ENCODE measurements at regions not wholly inside any gene's neighbourhood (a gene's known extent, or its start where the extent isn't known, plus 50 kb on each side); places are given as distances from the start of the nearest gene placed in this dataset.
"Not testable (repeated sequence)": the region's sequence is repeated elsewhere in the genome, so short reads cannot be mapped to it uniquely, and the experiment has no call there.

DNA sequence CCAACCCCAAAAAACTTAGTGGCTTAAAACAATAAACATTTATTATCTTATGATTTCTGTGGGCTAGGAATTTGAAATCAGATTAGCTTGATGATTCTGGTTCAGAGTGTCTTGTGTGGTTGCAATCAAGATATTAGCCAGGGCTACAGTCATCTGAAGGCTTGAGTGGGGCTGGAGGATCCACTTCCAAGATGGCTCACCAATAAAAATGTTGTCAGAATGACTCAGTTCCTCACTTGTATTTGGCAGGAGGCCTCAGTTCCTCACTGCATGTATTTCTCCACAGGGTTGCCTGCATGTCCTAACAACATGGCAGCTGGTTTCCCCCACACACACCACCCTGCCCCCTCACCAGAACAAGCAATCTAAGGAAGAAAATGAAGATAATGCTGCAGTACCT, 98.2 kb upstream of the NIPBL start:
- TF ChIP-seq POLR2AphosphoS5 (IDR thresholded peaks at IDR 0.05) (no peak), POLR2A (IDR thresholded peaks at IDR 0.05) (no peak)
- no peaks in the 10 kb centered on the region for H3K9me3 ChIP-seq
- no peak overlapping the region for H3K27ac ChIP-seq
- H3K27me3 ChIP-seq: no peaks in the 10 kb centered on the region
- no peak overlapping the region for H3K4me3 ChIP-seq
- intact Hi-C loops (cut with DNase I; ENCODE audit: low total_unique reads): no loop called here
- DNase-seq (ENCODE audit: low spot score in 2 of 2): no peak
- H3K4me1 ChIP-seq: no peaks in the 10 kb centered on the region
- H3K36me3 ChIP-seq: no peaks in the 10 kb centered on the region

DNA sequence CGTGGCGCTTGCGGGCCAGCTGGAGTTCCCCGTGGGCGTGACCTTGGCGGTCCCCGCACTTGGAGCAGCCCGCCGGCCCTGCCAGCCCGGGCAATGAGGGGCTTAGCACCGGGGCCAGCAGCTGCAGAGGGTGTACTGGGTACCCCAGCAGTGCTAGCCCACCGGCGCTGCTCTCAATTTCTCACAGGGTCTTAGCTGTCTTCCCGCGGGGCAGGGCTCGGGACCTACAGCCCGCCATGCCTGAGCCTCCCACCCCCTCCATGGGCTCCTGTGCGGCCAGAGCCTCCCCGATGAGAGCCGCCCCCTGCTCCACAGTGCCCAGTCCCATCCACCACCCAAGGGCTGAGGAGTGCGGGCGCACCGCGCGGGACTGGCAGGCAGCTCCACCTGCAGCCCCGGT, 94.0 kb upstream of the NIPBL start:
- DNase-seq (ENCODE audit: low spot score in 2 of 2); H3K9me3 ChIP-seq; H3K4me1 ChIP-seq; H3K27me3 ChIP-seq; H3K4me3 ChIP-seq; H3K36me3 ChIP-seq; intact Hi-C loops (cut with DNase I; ENCODE audit: low total_unique reads); H3K27ac ChIP-seq: not testable (repeated sequence)

DNA sequence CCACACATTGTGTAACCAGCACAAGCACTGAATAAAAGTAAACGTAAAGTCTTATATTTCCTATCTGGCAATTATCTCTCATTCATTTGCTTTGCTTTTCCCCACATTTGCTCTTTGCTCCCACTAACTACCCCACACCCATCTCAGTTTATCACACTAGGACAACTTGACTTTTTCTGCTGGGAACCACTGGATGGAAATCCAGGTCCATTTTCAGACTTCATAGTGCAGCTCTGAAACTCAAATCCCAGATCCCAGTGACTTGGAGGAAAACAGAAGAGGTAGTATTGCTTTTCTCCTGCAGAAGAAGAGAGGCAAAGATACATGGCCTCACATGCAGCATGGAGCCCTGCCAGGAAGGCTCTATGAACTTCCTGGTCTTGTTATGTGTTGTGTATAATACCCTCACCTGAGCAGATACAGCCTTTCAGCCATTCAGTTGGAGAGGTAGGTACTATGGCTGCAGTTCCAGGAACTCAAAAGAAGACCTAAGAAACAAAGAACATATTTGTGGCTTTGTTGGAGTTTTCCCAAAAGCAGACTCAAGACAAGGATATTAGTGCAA, 90.0 kb upstream of the NIPBL start:
- Histone ChIP-seq H3K9me3 (no peaks in the 10 kb centered on the region), H3K27ac (no peak overlapping the region), H3K4me3 (no peak overlapping the region), H3K36me3 (no peaks in the 10 kb centered on the region), H3K27me3 (no peaks in the 10 kb centered on the region), H3K4me1 (no peaks in the 10 kb centered on the region)
- DNase-seq (ENCODE audit: low spot score in 2 of 2): peak in 1 of 2 donors; percentile 18
- intact Hi-C loops (cut with DNase I; ENCODE audit: low total_unique reads): no loop called here
- TF ChIP-seq POLR2AphosphoS5 (IDR thresholded peaks at IDR 0.05): no peak
- no peak for TF ChIP-seq POLR2A (IDR thresholded peaks at IDR 0.05)
- TF ChIP-seq, protein P1, sequence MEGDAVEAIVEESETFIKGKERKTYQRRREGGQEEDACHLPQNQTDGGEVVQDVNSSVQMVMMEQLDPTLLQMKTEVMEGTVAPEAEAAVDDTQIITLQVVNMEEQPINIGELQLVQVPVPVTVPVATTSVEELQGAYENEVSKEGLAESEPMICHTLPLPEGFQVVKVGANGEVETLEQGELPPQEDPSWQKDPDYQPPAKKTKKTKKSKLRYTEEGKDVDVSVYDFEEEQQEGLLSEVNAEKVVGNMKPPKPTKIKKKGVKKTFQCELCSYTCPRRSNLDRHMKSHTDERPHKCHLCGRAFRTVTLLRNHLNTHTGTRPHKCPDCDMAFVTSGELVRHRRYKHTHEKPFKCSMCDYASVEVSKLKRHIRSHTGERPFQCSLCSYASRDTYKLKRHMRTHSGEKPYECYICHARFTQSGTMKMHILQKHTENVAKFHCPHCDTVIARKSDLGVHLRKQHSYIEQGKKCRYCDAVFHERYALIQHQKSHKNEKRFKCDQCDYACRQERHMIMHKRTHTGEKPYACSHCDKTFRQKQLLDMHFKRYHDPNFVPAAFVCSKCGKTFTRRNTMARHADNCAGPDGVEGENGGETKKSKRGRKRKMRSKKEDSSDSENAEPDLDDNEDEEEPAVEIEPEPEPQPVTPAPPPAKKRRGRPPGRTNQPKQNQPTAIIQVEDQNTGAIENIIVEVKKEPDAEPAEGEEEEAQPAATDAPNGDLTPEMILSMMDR (IDR thresholded peaks at IDR 0.05): no peak

DNA sequence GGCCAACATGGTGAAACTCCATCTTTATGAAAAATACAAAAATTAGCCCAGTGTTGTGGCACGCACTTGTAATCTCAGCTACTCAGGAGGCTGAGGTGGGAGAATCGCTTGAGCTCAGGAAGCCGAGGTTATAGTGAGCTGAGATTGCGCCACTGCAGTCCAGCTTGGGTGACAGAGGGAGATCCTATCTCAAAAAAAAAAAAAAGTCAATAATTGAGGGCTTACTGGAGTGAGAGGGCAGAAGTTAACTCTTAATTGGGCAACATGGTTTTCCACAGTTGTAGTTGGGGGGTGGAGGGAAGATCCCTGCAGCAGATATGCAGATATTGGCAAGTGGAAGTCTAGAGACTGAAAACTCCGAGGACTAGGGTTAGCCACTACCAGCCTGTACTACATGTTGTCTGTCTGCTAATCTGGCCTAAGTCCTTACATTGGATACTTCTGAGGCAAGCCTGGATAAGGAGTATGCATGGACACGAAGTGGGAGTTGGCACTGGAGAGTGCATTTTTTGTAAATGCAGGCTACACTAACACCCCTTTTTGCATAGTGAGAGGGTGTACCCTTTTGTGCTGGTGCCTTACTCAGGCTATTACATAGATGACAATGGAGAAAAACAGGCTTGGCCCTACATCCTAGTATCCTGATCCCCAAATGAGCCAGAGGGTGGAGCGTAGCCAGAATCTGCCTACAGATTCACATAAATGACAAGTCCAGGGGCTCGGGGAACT, 89.0 kb upstream of the NIPBL start:
- Histone ChIP-seq H3K27me3 (no peaks in the 10 kb centered on the region), H3K27ac (no peak overlapping the region), H3K36me3 (no peaks in the 10 kb centered on the region), H3K4me1 (no peaks in the 10 kb centered on the region), H3K9me3 (no peaks in the 10 kb centered on the region), H3K4me3 (no peak overlapping the region)
- no peak for DNase-seq (ENCODE audit: low spot score in 2 of 2)
- intact Hi-C loops (cut with DNase I; ENCODE audit: low total_unique reads): no loop called here
- TF ChIP-seq POLR2A (IDR thresholded peaks at IDR 0.05) (no peak), POLR2AphosphoS5 (IDR thresholded peaks at IDR 0.05) (no peak)
- TF ChIP-seq, protein P1 (IDR thresholded peaks at IDR 0.05): no peak

DNA sequence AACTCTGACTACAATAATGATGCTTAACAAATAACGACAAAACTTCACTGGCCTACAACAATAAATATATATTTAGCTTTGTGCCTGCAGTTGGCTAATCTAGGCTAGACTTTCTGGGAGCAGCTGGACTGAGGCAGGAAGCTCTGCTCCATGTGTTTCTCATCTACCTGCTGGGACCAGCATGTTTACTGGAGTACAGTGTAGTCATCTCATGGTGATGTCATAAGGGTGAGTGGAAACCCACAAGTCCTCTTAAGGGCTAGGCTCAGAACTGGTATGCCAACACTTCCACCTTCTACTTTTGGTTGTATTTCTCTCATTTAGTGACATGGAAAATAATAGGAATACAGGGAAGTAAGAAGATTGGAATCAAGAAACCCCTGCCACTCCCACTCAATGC, 85.7 kb upstream of the NIPBL start:
- TF ChIP-seq POLR2AphosphoS5 (IDR thresholded peaks at IDR 0.05) (no peak), POLR2A (IDR thresholded peaks at IDR 0.05) (no peak)
- TF ChIP-seq, protein P1 (IDR thresholded peaks at IDR 0.05): no peak
- H3K27ac ChIP-seq: no peak overlapping the region
- H3K9me3 ChIP-seq: no peaks in the 10 kb centered on the region
- H3K27me3 ChIP-seq: no peaks in the 10 kb centered on the region
- DNase-seq (ENCODE audit: low spot score in 2 of 2): no peak
- H3K4me1 ChIP-seq: no peaks in the 10 kb centered on the region
- no peaks in the 10 kb centered on the region for H3K36me3 ChIP-seq
- H3K4me3 ChIP-seq: no peak overlapping the region
- intact Hi-C loops (cut with DNase I; ENCODE audit: low total_unique reads): no loop called here

DNA sequence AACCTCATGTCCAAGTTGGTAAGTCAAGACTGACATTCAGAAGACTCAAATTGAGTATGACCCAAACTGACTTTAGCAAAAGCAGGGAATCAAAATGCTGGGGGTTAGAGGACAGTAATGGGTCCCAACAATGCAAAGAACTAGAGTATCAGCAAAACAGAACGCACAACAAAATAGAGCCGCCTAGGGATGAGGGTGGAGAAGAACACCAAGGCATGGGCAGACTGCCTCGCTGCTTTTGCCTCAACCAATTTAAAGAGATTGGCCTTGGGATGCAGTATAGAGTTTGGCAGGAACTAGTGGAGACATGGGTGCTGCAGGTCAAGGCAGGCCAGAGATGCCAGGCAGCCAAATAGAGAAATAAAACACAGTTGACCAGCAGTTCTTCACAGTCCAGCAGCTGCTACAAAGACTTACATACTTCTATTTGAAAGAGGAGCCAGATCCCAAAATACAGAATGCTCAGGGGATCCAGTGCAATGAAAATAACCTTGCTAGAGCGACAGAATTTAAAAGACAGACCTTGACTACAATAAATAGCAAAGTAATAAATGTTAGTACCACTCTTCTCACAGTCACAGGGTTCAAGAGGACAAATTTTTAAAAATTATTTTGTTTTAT, 83.9 kb upstream of the NIPBL start:
- no peaks in the 10 kb centered on the region for H3K9me3 ChIP-seq
- DNase-seq (ENCODE audit: low spot score in 2 of 2): no peak
- no peaks in the 10 kb centered on the region for H3K4me1 ChIP-seq
- no peaks in the 10 kb centered on the region for H3K27me3 ChIP-seq
- intact Hi-C loops (cut with DNase I; ENCODE audit: low total_unique reads): no loop called here
- TF ChIP-seq, protein P1 (IDR thresholded peaks at IDR 0.05): no peak
- TF ChIP-seq POLR2AphosphoS5 (IDR thresholded peaks at IDR 0.05) (no peak), POLR2A (IDR thresholded peaks at IDR 0.05) (no peak)
- H3K27ac ChIP-seq: no peak overlapping the region
- H3K4me3 ChIP-seq: no peak overlapping the region
- no peaks in the 10 kb centered on the region for H3K36me3 ChIP-seq

All from breast epithelium (tissue), 4 donors.